ENCODE measurements at regions not wholly inside any gene's neighbourhood (a gene's known extent, or its start where the extent isn't known, plus 50 kb on each side); places are given as distances from the start of the nearest gene placed in this dataset.

DNA sequence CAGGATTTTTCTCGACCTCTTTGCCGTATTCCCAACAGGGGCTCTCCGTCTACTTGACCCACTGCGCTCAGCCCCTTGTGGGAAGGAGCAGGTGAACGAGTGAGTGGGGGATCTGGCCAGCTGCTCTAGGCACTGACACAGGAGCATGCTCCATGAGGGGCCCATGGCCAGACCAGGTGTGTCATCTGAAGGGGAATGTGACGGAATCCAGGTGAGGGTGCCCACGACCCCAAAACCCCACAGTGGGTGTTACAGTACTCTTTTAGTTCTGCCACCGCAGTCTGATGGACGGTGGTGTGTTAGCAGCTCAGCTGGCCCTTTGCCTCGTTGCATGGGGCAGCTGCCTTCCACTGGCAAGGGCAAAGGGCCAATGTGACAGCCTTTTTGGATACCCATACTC, 601.4 kb upstream of the NCAM2 start:
- no peak for DNase-seq
- no peak overlapping the region for H3K4me3 ChIP-seq
- intact Hi-C loops (cut with DNase I; ENCODE audit: low total_unique reads), result no loop called here
- no peaks in the 10 kb centered on the region for H3K27me3 ChIP-seq
- no peak overlapping the region for H3K27ac ChIP-seq
- no peaks in the 10 kb centered on the region for H3K36me3 ChIP-seq (ENCODE audit: low read depth, missing control alignments)
- 90 to 94% methylated on average over 8 to 10 of the region's 10 CpGs for WGBS, 2 donors
- no peaks in the 10 kb centered on the region for H3K4me1 ChIP-seq
- H3K9me3 ChIP-seq, result no peaks in the 10 kb centered on the region
- TF ChIP-seq, protein P1, sequence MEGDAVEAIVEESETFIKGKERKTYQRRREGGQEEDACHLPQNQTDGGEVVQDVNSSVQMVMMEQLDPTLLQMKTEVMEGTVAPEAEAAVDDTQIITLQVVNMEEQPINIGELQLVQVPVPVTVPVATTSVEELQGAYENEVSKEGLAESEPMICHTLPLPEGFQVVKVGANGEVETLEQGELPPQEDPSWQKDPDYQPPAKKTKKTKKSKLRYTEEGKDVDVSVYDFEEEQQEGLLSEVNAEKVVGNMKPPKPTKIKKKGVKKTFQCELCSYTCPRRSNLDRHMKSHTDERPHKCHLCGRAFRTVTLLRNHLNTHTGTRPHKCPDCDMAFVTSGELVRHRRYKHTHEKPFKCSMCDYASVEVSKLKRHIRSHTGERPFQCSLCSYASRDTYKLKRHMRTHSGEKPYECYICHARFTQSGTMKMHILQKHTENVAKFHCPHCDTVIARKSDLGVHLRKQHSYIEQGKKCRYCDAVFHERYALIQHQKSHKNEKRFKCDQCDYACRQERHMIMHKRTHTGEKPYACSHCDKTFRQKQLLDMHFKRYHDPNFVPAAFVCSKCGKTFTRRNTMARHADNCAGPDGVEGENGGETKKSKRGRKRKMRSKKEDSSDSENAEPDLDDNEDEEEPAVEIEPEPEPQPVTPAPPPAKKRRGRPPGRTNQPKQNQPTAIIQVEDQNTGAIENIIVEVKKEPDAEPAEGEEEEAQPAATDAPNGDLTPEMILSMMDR (IDR thresholded peaks at IDR 0.05), result no peak
- no peak for TF ChIP-seq POLR2A (IDR thresholded peaks at IDR 0.05)

DNA sequence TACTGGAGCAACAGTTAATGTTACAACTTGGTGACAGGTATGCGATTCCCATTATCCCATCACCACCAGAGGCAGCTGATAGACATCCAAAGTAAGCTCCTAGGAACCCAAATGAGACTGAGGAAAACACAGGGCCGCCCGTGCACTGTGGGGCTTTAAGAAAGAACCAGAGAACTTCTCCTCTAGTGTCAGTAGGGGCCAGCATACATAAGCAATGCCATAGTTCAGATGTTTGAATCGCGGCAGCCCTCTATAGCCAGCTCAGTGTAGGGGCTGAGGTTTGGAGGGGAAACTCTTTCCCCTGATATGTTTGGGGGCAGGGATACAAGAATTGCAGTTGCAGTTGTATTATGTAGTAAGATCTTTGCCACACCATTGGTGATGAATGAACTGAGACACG, 593.3 kb upstream of the NCAM2 start:
- intact Hi-C loops (cut with DNase I; ENCODE audit: low total_unique reads), result no loop called here
- H3K27ac ChIP-seq, result no peak overlapping the region
- no peaks in the 10 kb centered on the region for H3K27me3 ChIP-seq
- H3K9me3 ChIP-seq, result no peaks in the 10 kb centered on the region
- TF ChIP-seq POLR2A (IDR thresholded peaks at IDR 0.05), result no peak
- TF ChIP-seq, protein P1 (IDR thresholded peaks at IDR 0.05), result no peak
- no peaks in the 10 kb centered on the region for H3K36me3 ChIP-seq (ENCODE audit: low read depth, missing control alignments)
- DNase-seq, result no peak
- H3K4me1 ChIP-seq, result no peaks in the 10 kb centered on the region
- 69 to 72% methylated on average over 6 of the region's 6 CpGs for WGBS, 2 donors
- no peak overlapping the region for H3K4me3 ChIP-seq

DNA sequence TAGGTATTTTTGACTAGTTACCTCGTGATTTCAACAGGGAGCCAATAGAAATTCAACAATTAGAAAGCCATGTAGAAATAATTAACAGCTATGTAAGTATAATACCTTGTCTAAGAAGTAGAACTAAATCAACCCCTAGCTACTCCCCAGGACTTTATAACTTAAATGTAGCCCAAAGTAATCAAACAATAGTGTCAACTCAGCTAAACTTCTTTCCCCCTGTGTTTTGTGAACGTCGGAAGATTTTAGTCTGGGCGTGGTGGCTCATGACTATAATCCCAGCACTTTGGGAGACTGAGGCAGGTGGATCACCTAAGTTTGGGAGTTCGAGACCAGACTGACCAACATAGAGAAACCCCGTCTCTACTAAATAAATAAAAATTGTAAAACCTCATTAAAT, 579.9 kb upstream of the NCAM2 start:
- 81 to 88% methylated on average over 6 of the region's 6 CpGs for WGBS, 2 donors

DNA sequence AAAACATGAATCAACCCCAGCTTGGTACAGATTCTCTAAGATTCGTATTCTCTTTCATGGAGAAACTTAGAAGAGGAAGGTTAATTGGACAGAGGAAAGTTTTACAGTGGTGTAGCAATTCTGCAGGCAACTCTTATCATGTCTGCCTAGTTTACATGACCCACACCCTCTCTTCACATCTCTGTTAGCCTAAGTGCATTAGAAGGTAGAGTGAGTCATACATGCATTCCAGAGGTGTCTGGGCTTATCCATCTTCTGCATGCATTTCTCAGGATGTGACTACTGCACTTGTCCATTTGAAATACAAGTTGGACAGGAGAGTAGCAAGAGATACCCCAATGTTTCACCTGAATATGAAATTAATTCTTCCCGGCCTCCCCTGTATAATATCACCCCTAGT, 578.4 kb upstream of the NCAM2 start:
- Histone ChIP-seq H3K4me1 (no peaks in the 10 kb centered on the region), H3K27me3 (no peaks in the 10 kb centered on the region), H3K27ac (no peak overlapping the region), H3K9me3 (no peaks in the 10 kb centered on the region), H3K36me3 (ENCODE audit: low read depth, missing control alignments) (no peaks in the 10 kb centered on the region), H3K4me3 (no peak overlapping the region)
- no peak for DNase-seq
- intact Hi-C loops (cut with DNase I; ENCODE audit: low total_unique reads), result no loop called here
- WGBS, 2 donors, result 90 to 94% methylated on average over 2 of the region's 2 CpGs
- TF ChIP-seq, protein P1 (IDR thresholded peaks at IDR 0.05), result no peak
- no peak for TF ChIP-seq POLR2A (IDR thresholded peaks at IDR 0.05)

More for the DNA sequence above, 579.9 kb upstream of the NCAM2 start:
- DNase-seq, result no peak
- Histone ChIP-seq H3K27ac (no peak overlapping the region), H3K4me3 (no peak overlapping the region), H3K36me3 (ENCODE audit: low read depth, missing control alignments) (no peaks in the 10 kb centered on the region), H3K9me3 (no peaks in the 10 kb centered on the region), H3K4me1 (no peaks in the 10 kb centered on the region), H3K27me3 (no peaks in the 10 kb centered on the region)
- intact Hi-C loops (cut with DNase I; ENCODE audit: low total_unique reads), result no loop called here
- TF ChIP-seq POLR2A (IDR thresholded peaks at IDR 0.05), result no peak

DNA sequence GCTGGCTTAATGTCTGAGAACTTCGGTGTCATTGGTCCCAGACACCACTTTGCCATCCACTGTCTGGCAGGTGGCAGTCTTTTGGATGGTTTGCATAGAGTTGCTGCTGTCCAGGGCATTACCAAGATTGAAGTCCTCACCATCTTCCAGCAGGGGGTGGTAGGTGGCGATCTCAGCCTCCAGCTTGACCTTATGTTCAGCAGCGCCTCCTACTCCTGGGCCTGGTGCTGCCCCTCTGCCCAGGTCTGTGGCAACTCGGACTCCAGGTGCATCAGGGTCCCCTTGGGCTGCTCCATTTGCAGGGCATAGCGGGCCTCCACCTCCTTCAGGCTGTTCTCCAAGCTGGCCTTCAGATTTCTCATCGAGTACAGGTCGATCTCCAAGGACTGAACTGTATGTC, 573.3 kb upstream of the NCAM2 start:
- Histone ChIP-seq H3K27ac (no peak overlapping the region), H3K9me3 (no peaks in the 10 kb centered on the region), H3K36me3 (ENCODE audit: low read depth, missing control alignments) (no peaks in the 10 kb centered on the region), H3K4me1 (no peaks in the 10 kb centered on the region), H3K27me3 (no peaks in the 10 kb centered on the region), H3K4me3 (no peak overlapping the region)
- intact Hi-C loops (cut with DNase I; ENCODE audit: low total_unique reads), result no loop called here
- DNase-seq, result no peak
- no peak for TF ChIP-seq POLR2A (IDR thresholded peaks at IDR 0.05)
- TF ChIP-seq, protein P1 (IDR thresholded peaks at IDR 0.05), result no peak
- WGBS, 2 donors, result 81 to 82% methylated on average over 5 to 7 of the region's 7 CpGs
